Panc1 (cell line): ENCODE measurements at regions not wholly inside any gene's neighbourhood (a gene's known extent, or its start where the extent isn't known, plus 50 kb on each side); places are given as distances from the start of the nearest gene placed in this dataset.

Experiments
- ATAC-seq: fragments of 200-7000 bp; cut with Tn5 transposase; 2 replicates; pipeline ENCODE4 v1.9.1; 2020; ENCODE audit warnings: mild to moderate bottlenecking, moderate library complexity
- BruUV-seq: library from RNA; stranded (reverse); fragments of 400-500 nt; replicated peaks from 2 replicates; lab custom pipeline; 2021; lab: Mats Ljungman, UMichigan
- CTCF ChIA-PET: fragments of 300-600 bp; sonication (Branson Sonifier 250); formaldehyde crosslinking; loops from one replicate; lab custom pipeline; 2022; ENCODE audit warnings: antibody characterized with exemption; lab: Charles Lee
- POLR2A ChIA-PET: fragments of 300-600 bp; sonication (Branson Sonifier 250); formaldehyde crosslinking; loops from one replicate; lab custom pipeline; 2022; ENCODE audit warnings: antibody characterized with exemption; lab: Charles Lee
- DNase-seq: peaks from one replicate; pipeline ENCODE4 v3.0.0-alpha.2; 2010; ENCODE audit warnings: low read depth, low spot score
- H3K27ac ChIP-seq: 2 replicates; pipeline ENCODE4 v1.5.1; 2011; ENCODE audit warnings: mild to moderate bottlenecking, low read length, inconsistent platforms
- H3K27me3 ChIP-seq: fragments of 200-500 bp; sonication (Bioruptor generic); 2 replicates; pipeline ENCODE4 v1.6.0; 2014; ENCODE audit warnings: low read length, inconsistent platforms; ENCODE audit not compliant: control insufficient read depth, insufficient read depth
- H3K36me3 ChIP-seq: fragments of 200-500 bp; sonication (Bioruptor generic); 2 replicates; pipeline ENCODE4 v1.5.1; 2014; ENCODE audit warnings: inconsistent platforms, mild to moderate bottlenecking, low read length, moderate library complexity; ENCODE audit not compliant: control insufficient read depth, insufficient read depth
- H3K4me1 ChIP-seq: 2 replicates; pipeline ENCODE4 v1.5.1; 2011; ENCODE audit warnings: inconsistent platforms, mild to moderate bottlenecking, low read length, moderate library complexity; ENCODE audit not compliant: control insufficient read depth, insufficient read depth
- H3K4me3 ChIP-seq, 2 experiments: 2 replicates each; pipeline ENCODE4 v1.5.1; 2011 to 2012; ENCODE audit warnings: low read depth in 2 of 2, low read length in 2 of 2, mild to moderate bottlenecking in 2 of 2, inconsistent platforms in 1 of 2, moderate library complexity in 1 of 2
- H3K9me3 ChIP-seq: fragments of 200-500 bp; sonication (Bioruptor generic); 2 replicates; pipeline ENCODE4 v1.5.1; 2014; ENCODE audit warnings: low read depth, mild to moderate bottlenecking, inconsistent platforms, low read length, moderate library complexity; ENCODE audit not compliant: control insufficient read depth, insufficient read depth
- POLR2AphosphoS5 ChIP-seq: IDR thresholded peaks from 2 replicates; pipeline ENCODE4 v1.6.1; 2012; ENCODE audit warnings: mild to moderate bottlenecking, low read depth, low read length, moderate library complexity
- SIN3A ChIP-seq: IDR thresholded peaks from 2 replicates; pipeline ENCODE4 v1.6.1; 2012; ENCODE audit warnings: low read depth, mild to moderate bottlenecking, low read length, moderate library complexity, borderline replicate concordance; ENCODE audit not compliant: insufficient read depth
- TCF7L2 ChIP-seq: IDR thresholded peaks from 2 replicates; pipeline ENCODE4 v1.6.1; 2011; ENCODE audit warnings: mild to moderate bottlenecking, low read depth, low read length, inconsistent platforms
- in situ Hi-C: cut with HindIII; loops from 2 replicates; pipeline ENCODE4 v1.10.0; 2016; ENCODE audit warnings: low sequenced_read_pairs, low pct_unique_long_range_greater_than_20kb
- intact Hi-C: fragments of 100-400 bp; cut with micrococcal nuclease; formaldehyde crosslinking; loops from one replicate; pipeline ENCODE4 v1.10.0; 2022; ENCODE audit not compliant: unreplicated experiment
- TF ChIP-seq, protein P1 (sequence below), 2 experiments: IDR thresholded peaks; 2 replicates each; pipeline ENCODE4 v1.6.1; 2011 to 2012; ENCODE audit warnings: low read depth in 2 of 2, control low read depth in 1 of 2, low read length in 1 of 2, mild to moderate bottlenecking in 1 of 2, moderate library complexity in 1 of 2; ENCODE audit not compliant: insufficient read depth in 1 of 2
- TF ChIP-seq, protein P2 (sequence below): fragments of 450-650 bp; IDR thresholded peaks from 2 replicates; pipeline ENCODE4 v1.5.1; 2017; ENCODE audit warnings: mild to moderate bottlenecking

DNA sequence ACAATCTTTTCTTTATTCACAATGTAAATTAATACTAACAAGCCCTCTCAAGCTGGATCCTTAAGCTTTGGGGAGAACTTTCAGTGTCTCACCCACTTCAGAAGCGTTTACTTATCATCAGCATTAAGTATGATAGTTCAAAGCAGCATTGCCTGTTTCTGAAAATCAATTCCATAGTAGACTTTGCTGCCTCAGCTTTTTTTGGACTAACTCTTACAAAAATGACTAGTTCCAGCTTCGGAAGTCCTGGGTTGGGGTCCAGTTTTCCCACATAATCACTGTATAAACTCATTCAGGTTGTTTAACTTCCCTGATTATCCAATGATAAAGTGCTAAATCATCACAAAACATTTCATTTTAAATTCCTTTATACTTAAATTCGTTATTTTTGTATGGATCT lies 114.4 kb downstream of the NR2F2 start:
- BruUV-seq, result no TSS peak
- CTCF ChIA-PET, result no interaction called here
- intact Hi-C loops, result no loop called here

DNA sequence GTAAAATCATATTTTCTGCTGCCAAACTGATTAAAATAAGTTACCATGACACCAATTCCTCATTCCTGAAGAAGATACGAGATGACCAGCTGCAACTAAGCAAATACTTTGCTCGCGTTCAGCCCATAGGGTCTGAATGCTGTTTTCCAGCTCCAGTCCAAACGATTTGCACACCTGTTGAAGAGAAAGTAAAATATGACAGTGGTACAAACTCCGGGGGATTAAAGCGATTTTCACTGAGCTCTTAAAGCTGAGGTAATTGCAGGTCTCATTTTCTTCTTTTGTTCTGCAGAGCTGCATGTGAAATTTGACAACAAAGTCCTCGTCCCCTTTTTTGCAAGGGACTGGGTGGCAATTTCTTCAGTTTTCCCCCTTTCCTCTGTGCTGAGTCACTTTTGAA lies 118.4 kb downstream of the NR2F2 start:
- ChIA-PET POLR2A (no interaction called here), CTCF (no interaction called here)
- H3K27ac ChIP-seq, result no peak overlapping the region
- peaks cover 4% of the 10 kb centered on the region for H3K27me3 ChIP-seq
- H3K9me3 ChIP-seq, result no peaks in the 10 kb centered on the region
- BruUV-seq, result no TSS peak
- TF ChIP-seq, protein P1, sequence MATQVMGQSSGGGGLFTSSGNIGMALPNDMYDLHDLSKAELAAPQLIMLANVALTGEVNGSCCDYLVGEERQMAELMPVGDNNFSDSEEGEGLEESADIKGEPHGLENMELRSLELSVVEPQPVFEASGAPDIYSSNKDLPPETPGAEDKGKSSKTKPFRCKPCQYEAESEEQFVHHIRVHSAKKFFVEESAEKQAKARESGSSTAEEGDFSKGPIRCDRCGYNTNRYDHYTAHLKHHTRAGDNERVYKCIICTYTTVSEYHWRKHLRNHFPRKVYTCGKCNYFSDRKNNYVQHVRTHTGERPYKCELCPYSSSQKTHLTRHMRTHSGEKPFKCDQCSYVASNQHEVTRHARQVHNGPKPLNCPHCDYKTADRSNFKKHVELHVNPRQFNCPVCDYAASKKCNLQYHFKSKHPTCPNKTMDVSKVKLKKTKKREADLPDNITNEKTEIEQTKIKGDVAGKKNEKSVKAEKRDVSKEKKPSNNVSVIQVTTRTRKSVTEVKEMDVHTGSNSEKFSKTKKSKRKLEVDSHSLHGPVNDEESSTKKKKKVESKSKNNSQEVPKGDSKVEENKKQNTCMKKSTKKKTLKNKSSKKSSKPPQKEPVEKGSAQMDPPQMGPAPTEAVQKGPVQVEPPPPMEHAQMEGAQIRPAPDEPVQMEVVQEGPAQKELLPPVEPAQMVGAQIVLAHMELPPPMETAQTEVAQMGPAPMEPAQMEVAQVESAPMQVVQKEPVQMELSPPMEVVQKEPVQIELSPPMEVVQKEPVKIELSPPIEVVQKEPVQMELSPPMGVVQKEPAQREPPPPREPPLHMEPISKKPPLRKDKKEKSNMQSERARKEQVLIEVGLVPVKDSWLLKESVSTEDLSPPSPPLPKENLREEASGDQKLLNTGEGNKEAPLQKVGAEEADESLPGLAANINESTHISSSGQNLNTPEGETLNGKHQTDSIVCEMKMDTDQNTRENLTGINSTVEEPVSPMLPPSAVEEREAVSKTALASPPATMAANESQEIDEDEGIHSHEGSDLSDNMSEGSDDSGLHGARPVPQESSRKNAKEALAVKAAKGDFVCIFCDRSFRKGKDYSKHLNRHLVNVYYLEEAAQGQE (IDR thresholded peaks at IDR 0.05; ENCODE audit: insufficient read depth in 1 of 2, low read depth in 2 of 2, low read length in 1 of 2), result no peak
- no peak overlapping the region for H3K4me3 ChIP-seq
- no peaks in the 10 kb centered on the region for H3K4me1 ChIP-seq
- no peaks in the 10 kb centered on the region for H3K36me3 ChIP-seq
- DNase-seq (no peak), ATAC-seq (no peak)
- in situ Hi-C loops (no loop called here), intact Hi-C loops (no loop called here)

More for the DNA sequence above, 114.4 kb downstream of the NR2F2 start:
- no peaks in the 10 kb centered on the region for H3K4me1 ChIP-seq
- H3K27ac ChIP-seq, result no peak overlapping the region
- H3K9me3 ChIP-seq, result no peaks in the 10 kb centered on the region
- H3K4me3 ChIP-seq, result no peak overlapping the region
- no peak for TF ChIP-seq SIN3A
- no peak for TF ChIP-seq POLR2AphosphoS5
- TF ChIP-seq, protein P1 (IDR thresholded peaks at IDR 0.05; ENCODE audit: insufficient read depth in 1 of 2, low read depth in 2 of 2, low read length in 1 of 2), result no peak
- TF ChIP-seq, protein P2, sequence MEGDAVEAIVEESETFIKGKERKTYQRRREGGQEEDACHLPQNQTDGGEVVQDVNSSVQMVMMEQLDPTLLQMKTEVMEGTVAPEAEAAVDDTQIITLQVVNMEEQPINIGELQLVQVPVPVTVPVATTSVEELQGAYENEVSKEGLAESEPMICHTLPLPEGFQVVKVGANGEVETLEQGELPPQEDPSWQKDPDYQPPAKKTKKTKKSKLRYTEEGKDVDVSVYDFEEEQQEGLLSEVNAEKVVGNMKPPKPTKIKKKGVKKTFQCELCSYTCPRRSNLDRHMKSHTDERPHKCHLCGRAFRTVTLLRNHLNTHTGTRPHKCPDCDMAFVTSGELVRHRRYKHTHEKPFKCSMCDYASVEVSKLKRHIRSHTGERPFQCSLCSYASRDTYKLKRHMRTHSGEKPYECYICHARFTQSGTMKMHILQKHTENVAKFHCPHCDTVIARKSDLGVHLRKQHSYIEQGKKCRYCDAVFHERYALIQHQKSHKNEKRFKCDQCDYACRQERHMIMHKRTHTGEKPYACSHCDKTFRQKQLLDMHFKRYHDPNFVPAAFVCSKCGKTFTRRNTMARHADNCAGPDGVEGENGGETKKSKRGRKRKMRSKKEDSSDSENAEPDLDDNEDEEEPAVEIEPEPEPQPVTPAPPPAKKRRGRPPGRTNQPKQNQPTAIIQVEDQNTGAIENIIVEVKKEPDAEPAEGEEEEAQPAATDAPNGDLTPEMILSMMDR, result no peak
- no peak for TF ChIP-seq TCF7L2
- no peak for DNase-seq
- in situ Hi-C loops, result no loop called here
- H3K36me3 ChIP-seq, result no peaks in the 10 kb centered on the region
- H3K27me3 ChIP-seq, result peaks cover 4% of the 10 kb centered on the region; the same call in 1 of the 2 replicates
- POLR2A ChIA-PET, result no interaction called here
- no peak for ATAC-seq
